ENCODE measurements at regions not wholly inside any gene's neighbourhood (a gene's known extent, or its start where the extent isn't known, plus 50 kb on each side); places are given as distances from the start of the nearest gene placed in this dataset.

- TF ChIP-seq, protein P1, sequence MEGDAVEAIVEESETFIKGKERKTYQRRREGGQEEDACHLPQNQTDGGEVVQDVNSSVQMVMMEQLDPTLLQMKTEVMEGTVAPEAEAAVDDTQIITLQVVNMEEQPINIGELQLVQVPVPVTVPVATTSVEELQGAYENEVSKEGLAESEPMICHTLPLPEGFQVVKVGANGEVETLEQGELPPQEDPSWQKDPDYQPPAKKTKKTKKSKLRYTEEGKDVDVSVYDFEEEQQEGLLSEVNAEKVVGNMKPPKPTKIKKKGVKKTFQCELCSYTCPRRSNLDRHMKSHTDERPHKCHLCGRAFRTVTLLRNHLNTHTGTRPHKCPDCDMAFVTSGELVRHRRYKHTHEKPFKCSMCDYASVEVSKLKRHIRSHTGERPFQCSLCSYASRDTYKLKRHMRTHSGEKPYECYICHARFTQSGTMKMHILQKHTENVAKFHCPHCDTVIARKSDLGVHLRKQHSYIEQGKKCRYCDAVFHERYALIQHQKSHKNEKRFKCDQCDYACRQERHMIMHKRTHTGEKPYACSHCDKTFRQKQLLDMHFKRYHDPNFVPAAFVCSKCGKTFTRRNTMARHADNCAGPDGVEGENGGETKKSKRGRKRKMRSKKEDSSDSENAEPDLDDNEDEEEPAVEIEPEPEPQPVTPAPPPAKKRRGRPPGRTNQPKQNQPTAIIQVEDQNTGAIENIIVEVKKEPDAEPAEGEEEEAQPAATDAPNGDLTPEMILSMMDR (IDR thresholded peaks at IDR 0.05) = no peak
- TF ChIP-seq POLR2A (IDR thresholded peaks at IDR 0.05) = no peak
Observed at GRCh38 chr3:66583424-66584040, 82.7 kb upstream of the LRIG1 start.
